ENCODE measurements at regions not wholly inside any gene's neighbourhood (a gene's known extent, or its start where the extent isn't known, plus 50 kb on each side); places are given as distances from the start of the nearest gene placed in this dataset.
A peak's percentile ranks its signal among the peaks of the same experiment; 100 is the strongest.
"Not testable (repeated sequence)": the region's sequence is repeated elsewhere in the genome, so short reads cannot be mapped to it uniquely, and the experiment has no call there.

DNA sequence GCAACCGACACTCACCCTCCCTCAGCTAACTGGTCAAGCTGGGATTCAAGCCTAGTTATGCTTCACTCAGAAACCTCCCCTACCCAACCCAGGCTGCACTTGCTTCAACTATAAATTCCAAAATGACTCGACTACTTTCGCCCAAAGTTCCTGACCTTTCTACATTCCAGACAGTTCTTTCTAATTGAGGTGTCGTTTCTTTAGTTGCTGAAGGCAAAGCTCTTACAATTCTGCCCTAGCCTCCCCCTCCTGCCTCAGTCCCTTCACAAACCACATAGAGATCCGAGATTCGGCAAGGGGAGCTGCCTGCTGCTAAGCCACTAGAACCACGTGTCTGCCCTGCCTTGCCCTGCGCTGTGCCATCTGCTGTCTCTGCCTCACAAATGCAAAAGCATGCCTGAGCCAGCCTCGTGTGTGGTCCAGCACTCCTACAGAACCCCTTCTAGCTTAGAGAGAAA lies 74.7 kb upstream of the SH3GL3 start:
- TF ChIP-seq, protein P1, sequence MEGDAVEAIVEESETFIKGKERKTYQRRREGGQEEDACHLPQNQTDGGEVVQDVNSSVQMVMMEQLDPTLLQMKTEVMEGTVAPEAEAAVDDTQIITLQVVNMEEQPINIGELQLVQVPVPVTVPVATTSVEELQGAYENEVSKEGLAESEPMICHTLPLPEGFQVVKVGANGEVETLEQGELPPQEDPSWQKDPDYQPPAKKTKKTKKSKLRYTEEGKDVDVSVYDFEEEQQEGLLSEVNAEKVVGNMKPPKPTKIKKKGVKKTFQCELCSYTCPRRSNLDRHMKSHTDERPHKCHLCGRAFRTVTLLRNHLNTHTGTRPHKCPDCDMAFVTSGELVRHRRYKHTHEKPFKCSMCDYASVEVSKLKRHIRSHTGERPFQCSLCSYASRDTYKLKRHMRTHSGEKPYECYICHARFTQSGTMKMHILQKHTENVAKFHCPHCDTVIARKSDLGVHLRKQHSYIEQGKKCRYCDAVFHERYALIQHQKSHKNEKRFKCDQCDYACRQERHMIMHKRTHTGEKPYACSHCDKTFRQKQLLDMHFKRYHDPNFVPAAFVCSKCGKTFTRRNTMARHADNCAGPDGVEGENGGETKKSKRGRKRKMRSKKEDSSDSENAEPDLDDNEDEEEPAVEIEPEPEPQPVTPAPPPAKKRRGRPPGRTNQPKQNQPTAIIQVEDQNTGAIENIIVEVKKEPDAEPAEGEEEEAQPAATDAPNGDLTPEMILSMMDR (IDR thresholded peaks at IDR 0.05), result no peak
- TF ChIP-seq POLR2A (IDR thresholded peaks at IDR 0.05), result no peak

DNA sequence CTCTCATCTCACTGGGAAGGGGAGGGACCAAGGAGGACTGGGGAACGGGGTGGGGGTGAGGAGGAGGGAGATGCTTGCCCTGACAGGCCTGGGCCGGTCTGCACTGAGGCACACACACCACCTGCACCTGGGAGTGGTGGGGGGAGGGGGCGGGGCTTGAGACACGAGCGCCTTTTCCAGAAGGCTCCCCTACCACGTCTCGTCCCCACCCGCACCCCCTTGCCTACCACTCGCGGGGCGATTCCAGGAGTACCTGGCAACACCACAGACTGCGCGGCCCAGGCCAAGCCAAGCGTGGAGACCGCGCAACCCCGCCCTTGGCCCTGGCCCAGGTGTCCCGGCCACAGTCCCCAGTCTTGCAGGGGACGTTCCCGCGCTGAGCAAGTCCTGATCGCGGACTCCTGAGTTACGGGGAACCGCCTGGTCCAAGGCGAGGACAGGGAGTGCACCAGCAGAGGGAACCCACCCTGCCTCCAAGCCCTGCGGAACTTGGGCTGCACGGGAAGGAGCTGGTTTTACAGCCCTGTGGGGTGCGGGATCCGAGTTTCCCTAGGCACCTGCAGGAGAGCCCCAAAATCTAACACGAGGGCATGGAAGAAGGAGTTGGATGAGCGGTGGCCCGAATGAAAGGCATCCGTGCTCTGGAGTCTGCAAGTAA lies 68.1 kb upstream of the SH3GL3 start:
- Histone ChIP-seq H3K4me1 (peaks cover 3 to 9% of the 10 kb centered on the region in 2 donors), H3K9me3 (no peaks in the 10 kb centered on the region), H3K4me3 (replicated peaks in 1 of 3) (no peak overlapping the region), H3K36me3 (no peaks in the 10 kb centered on the region), H3K27ac (no peak overlapping the region), H3K27me3 (peaks cover 8% of the 10 kb centered on the region)
- intact Hi-C loops (cut with DNase I), result no loop called here
- TF ChIP-seq POLR2A (IDR thresholded peaks at IDR 0.05), result no peak
- TF ChIP-seq, protein P1 (IDR thresholded peaks at IDR 0.05), result no peak
- peak; percentile 26 to 32 for DNase-seq
- WGBS, 2 donors, result 0 to 2% methylated on average over 8 to 14 of the region's 34 CpGs

More for the DNA sequence above, 74.7 kb upstream of the SH3GL3 start:
- WGBS, 2 donors, result 14 to 24% methylated on average over 9 of the region's 9 CpGs
- Histone ChIP-seq H3K27ac (no peak overlapping the region), H3K36me3 (no peaks in the 10 kb centered on the region), H3K4me3 (replicated peaks in 1 of 3) (no peak overlapping the region), H3K4me1 (no peaks in the 10 kb centered on the region), H3K9me3 (no peaks in the 10 kb centered on the region), H3K27me3 (peaks cover 8% of the 10 kb centered on the region)
- DNase-seq, result no peak
- intact Hi-C loops (cut with DNase I), result no loop called here

DNA sequence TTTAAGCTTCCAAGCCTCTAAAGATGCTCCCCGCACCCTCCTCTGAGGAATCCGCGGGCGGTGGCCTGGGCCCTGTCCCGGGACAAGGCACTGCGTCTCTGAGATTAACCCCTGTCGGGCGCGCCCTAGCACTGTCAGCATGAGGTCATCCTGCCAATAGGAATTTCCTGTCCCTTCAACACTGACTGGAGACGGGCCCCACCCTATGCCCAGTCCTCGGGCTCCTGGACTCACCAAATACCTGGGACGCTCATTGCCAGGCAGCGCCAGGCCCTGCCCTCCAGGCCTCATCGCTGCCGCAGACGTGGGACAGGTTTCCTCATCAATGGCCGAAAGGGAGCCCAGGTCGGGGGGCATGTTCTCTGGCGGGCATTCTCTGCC lies 67.6 kb upstream of the SH3GL3 start:
- Histone ChIP-seq H3K27me3 (peaks cover 8% of the 10 kb centered on the region), H3K36me3 (no peaks in the 10 kb centered on the region), H3K4me1 (peaks cover 3 to 9% of the 10 kb centered on the region in 2 donors), H3K9me3 (no peaks in the 10 kb centered on the region), H3K27ac (no peak overlapping the region), H3K4me3 (replicated peaks in 1 of 3) (no peak overlapping the region)
- no peak for DNase-seq
- no peak for TF ChIP-seq POLR2A (IDR thresholded peaks at IDR 0.05)
- TF ChIP-seq, protein P1 (IDR thresholded peaks at IDR 0.05), result no peak
- 14 to 27% methylated on average over 6 to 9 of the region's 19 CpGs for WGBS, 2 donors
- intact Hi-C loops (cut with DNase I), result no loop called here

DNA sequence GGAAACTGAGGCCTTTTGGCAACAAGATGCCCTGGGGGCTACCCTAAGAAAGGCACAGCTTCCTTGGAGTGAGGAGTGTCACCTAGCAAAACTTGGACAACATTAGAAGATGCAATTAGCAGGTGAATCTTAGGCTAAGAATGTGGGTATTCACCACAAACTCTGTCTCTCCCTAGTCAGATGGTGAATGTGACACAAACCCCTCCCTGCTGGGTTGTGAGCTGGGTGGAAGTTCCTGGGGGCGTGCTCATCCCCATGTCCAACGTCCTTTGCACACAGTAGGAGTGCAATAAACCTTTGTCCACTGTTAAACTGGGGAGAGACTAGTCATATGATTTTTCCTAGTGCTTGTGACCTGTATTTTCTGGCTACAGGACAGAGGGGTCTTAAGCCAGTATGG lies 67.1 kb upstream of the SH3GL3 start:
- no peaks in the 10 kb centered on the region for H3K36me3 ChIP-seq
- DNase-seq, result no peak
- no peak for TF ChIP-seq POLR2A (IDR thresholded peaks at IDR 0.05)
- TF ChIP-seq, protein P1 (IDR thresholded peaks at IDR 0.05), result no peak
- H3K4me1 ChIP-seq, result peaks cover 3 to 9% of the 10 kb centered on the region in 2 donors
- no peak overlapping the region for H3K27ac ChIP-seq
- peaks cover 8% of the 10 kb centered on the region for H3K27me3 ChIP-seq
- H3K9me3 ChIP-seq, result no peaks in the 10 kb centered on the region
- intact Hi-C loops (cut with DNase I), result no loop called here
- no peak overlapping the region for H3K4me3 ChIP-seq (replicated peaks in 1 of 3)
- WGBS, 2 donors, result 55 to 60% methylated on average over 2 of the region's 2 CpGs

DNA sequence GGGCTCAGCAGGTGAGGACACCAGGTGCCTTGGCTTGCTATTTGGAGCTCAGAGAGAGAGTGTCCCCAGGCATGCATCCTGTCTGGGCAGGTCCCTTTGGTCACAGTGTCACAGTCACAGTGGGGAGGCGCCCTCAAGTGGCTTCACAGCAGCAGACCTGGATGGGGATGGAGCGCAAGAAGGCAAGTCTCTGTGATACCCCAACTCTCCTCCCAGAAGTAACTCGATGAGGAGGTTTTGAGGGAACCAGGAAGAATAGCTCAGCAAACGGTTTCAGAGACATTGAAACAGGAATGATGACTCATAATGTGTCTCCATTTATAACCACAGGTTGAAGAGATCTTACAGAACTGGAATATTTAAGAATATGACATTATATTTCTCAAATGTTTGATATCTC lies 66.5 kb upstream of the SH3GL3 start:
- DNase-seq, result peak; percentile 34 to 45
- H3K4me1 ChIP-seq, result peaks cover 3 to 9% of the 10 kb centered on the region in 2 donors
- WGBS, 2 donors, result 37 to 49% methylated on average over 4 of the region's 4 CpGs

DNA sequence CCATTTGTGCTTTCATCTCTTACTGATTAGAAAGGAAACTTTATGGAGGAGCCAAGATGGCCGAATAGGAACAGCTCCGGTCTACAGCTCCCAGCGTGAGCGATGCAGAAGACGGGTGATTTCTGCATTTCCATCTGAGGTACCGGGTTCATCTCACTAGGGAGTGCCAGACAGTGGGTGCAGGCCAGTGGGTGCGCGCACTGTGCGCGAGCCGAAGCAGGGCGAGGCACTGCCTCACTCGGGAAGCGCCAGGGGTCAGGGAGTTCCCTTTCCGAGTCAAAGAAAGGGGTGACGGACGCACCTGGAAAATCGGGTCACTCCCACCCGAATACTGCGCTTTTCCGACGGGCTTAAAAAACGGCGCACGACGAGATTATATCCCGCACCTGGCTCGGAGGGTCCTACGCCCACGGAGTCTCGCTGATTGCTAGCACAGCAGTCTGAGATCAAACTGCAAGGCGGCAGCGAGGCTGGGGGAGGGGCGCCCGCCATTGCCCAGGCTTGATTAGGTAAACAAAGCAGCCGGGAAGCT lies 63.5 kb upstream of the SH3GL3 start:
- H3K36me3 ChIP-seq; H3K9me3 ChIP-seq; intact Hi-C loops (cut with DNase I); H3K4me3 ChIP-seq (replicated peaks in 1 of 3); H3K4me1 ChIP-seq; DNase-seq; H3K27ac ChIP-seq; H3K27me3 ChIP-seq: not testable (repeated sequence)
- WGBS, 2 donors, result 80 to 84% methylated on average over 31 to 34 of the region's 36 CpGs

More for the DNA sequence above, 66.5 kb upstream of the SH3GL3 start:
- TF ChIP-seq POLR2A (IDR thresholded peaks at IDR 0.05), result no peak
- TF ChIP-seq, protein P1 (IDR thresholded peaks at IDR 0.05), result peak in 2 of 6 experiments; percentile 14 to 18
- Histone ChIP-seq H3K27ac (no peak overlapping the region), H3K9me3 (no peaks in the 10 kb centered on the region), H3K27me3 (peaks cover 5% of the 10 kb centered on the region), H3K36me3 (no peaks in the 10 kb centered on the region), H3K4me3 (replicated peaks in 1 of 3) (no peak overlapping the region)
- intact Hi-C loops (cut with DNase I), result no loop called here
